Vagina (tissue), 2 donors: ENCODE measurements at regions not wholly inside any gene's neighbourhood (a gene's known extent, or its start where the extent isn't known, plus 50 kb on each side); places are given as distances from the start of the nearest gene placed in this dataset.

Experiments used
- POLR2A ChIP-seq, 2 donors: fragments of 450-650 bp; IDR thresholded peaks; one replicate each; pipeline ENCODE4 v1.6.1; 2017; ENCODE audit warnings: antibody characterized with exemption in 2 of 2, mild to moderate bottlenecking in 2 of 2, moderate library complexity in 2 of 2
- TF ChIP-seq, protein P1 (sequence below), 3 experiments: fragments of 450-650 bp in 2 of 3; fragments of 200-600 bp in 1 of 3; sonication (generic) in 1 of 3; IDR thresholded peaks; one replicate each; pipeline ENCODE4 v1.5.1; 2017 to 2019; ENCODE audit warnings: antibody characterized with exemption in 3 of 3, mild to moderate bottlenecking in 2 of 3, moderate library complexity in 2 of 3

DNA sequence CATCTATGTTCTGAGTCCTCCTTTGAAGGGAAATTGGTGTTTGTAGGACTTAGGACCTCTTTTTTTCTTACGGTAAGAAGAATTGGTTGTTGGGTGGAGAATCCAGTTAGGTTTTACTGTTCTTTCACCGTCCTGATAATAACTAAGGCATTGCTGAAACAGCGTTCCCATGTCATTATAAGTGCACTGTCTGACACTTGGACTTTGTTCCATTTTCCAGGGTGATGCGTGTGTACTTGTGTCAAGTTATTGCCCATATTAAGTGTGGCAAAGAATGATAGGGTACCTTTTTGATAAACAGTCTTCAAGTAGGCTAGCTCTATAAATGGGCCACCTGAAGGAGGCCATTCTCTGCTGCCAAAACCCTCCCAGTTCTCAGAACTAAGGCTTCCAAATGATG lies 119.7 kb downstream of the AASDH start:
- TF ChIP-seq POLR2A (IDR thresholded peaks at IDR 0.05): no peak
- TF ChIP-seq, protein P1, sequence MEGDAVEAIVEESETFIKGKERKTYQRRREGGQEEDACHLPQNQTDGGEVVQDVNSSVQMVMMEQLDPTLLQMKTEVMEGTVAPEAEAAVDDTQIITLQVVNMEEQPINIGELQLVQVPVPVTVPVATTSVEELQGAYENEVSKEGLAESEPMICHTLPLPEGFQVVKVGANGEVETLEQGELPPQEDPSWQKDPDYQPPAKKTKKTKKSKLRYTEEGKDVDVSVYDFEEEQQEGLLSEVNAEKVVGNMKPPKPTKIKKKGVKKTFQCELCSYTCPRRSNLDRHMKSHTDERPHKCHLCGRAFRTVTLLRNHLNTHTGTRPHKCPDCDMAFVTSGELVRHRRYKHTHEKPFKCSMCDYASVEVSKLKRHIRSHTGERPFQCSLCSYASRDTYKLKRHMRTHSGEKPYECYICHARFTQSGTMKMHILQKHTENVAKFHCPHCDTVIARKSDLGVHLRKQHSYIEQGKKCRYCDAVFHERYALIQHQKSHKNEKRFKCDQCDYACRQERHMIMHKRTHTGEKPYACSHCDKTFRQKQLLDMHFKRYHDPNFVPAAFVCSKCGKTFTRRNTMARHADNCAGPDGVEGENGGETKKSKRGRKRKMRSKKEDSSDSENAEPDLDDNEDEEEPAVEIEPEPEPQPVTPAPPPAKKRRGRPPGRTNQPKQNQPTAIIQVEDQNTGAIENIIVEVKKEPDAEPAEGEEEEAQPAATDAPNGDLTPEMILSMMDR (IDR thresholded peaks at IDR 0.05): no peak
